HepG2 (cell line): ENCODE measurements at regions not wholly inside any gene's neighbourhood (a gene's known extent, or its start where the extent isn't known, plus 50 kb on each side); places are given as distances from the start of the nearest gene placed in this dataset.

Experiments used
- ATF6 ChIP-seq: sonication (generic); formaldehyde crosslinking; conservative IDR thresholded peaks from 2 replicates; pipeline ENCODE4 v1.4.0; 2020; ENCODE audit warnings: missing genetic modification reagents
- CTCF ChIP-seq: sonication (generic); formaldehyde crosslinking; IDR thresholded peaks from 2 replicates; pipeline ENCODE4 v1.5.0; 2020; ENCODE audit warnings: mild to moderate bottlenecking, missing genetic modification reagents, moderate library complexity
- FOXK2 ChIP-seq: fragments of 450-650 bp; IDR thresholded peaks from 2 replicates; pipeline ENCODE4 v1.6.1; 2016
- HDAC6 ChIP-seq: fragments of 200-600 bp; sonication (generic); IDR thresholded peaks from 2 replicates; pipeline ENCODE4 v1.7.0; 2017; ENCODE audit warnings: mild to moderate bottlenecking, antibody characterized with exemption, low read length, low read depth
- HOXD1 ChIP-seq: sonication (generic); formaldehyde crosslinking; IDR thresholded peaks from 2 replicates; pipeline ENCODE4 v1.5.0; 2020; ENCODE audit warnings: missing genetic modification reagents
- KIAA2018 ChIP-seq: sonication (generic); formaldehyde crosslinking; IDR thresholded peaks from 2 replicates; pipeline ENCODE4 v1.5.0; 2020; ENCODE audit warnings: mild to moderate bottlenecking, missing genetic modification reagents, borderline replicate concordance
- NR2F1 ChIP-seq, 2 experiments: fragments of 450-650 bp in 1 of 2; formaldehyde crosslinking in 1 of 2; IDR thresholded peaks; 2 replicates each; pipeline versions ENCODE4 v1.5.0 to v1.6.1; 2016 to 2020; ENCODE audit warnings: mild to moderate bottlenecking in 1 of 2, missing compliant biosample characterization in 1 of 2, missing genetic modification reagents in 1 of 2, moderate library complexity in 1 of 2
- PHF20 ChIP-seq: sonication (generic); formaldehyde crosslinking; IDR thresholded peaks from 2 replicates; pipeline ENCODE4 v1.5.0; 2020; ENCODE audit warnings: mild to moderate bottlenecking, missing genetic modification reagents
- REXO4 ChIP-seq: sonication (generic); formaldehyde crosslinking; IDR thresholded peaks from 2 replicates; pipeline ENCODE4 v1.8.0; 2022; ENCODE audit warnings: missing genetic modification reagents, mild to moderate bottlenecking, borderline replicate concordance
- SP5 ChIP-seq: IDR thresholded peaks from 2 replicates; pipeline ENCODE4 v1.6.1; 2016; ENCODE audit warnings: low read depth, borderline replicate concordance
- ZBTB10 ChIP-seq: sonication (generic); formaldehyde crosslinking; IDR thresholded peaks from 2 replicates; pipeline ENCODE4 v1.4.0; 2020; ENCODE audit warnings: missing genetic modification reagents, borderline replicate concordance
- ZNF232 ChIP-seq: sonication (generic); formaldehyde crosslinking; IDR thresholded peaks from 2 replicates; pipeline ENCODE4 v1.4.0; 2020; ENCODE audit warnings: missing genetic modification reagents, borderline replicate concordance

GRCh38 chr6:12610862-12611261 is 105.7 kb upstream of the PHACTR1 start:
- TF ChIP-seq NR2F1 (CRISPR knock-in tag; IDR thresholded peaks at IDR 0.05) (no peak), CTCF (CRISPR knock-in tag) (no peak), ATF6 (CRISPR knock-in tag) (no peak), ZNF232 (CRISPR knock-in tag) (no peak), PHF20 (no peak), FOXK2 (no peak), HOXD1 (CRISPR knock-in tag) (no peak), HDAC6 (no peak), KIAA2018 (CRISPR knock-in tag) (no peak), ZBTB10 (no peak), REXO4 (CRISPR knock-in tag) (no peak), SP5 (CRISPR knock-in tag) (no peak)
